HCT116 (cell line): ENCODE measurements at regions not wholly inside any gene's neighbourhood (a gene's known extent, or its start where the extent isn't known, plus 50 kb on each side); places are given as distances from the start of the nearest gene placed in this dataset.

Experiments used
- ATAC-seq: fragments of 200-7000 bp; cut with Tn5 transposase; 2 replicates; pipeline ENCODE4 v1.9.1; 2020; ENCODE audit warnings: mild to moderate bottlenecking, moderate library complexity
- BruUV-seq: library from RNA; stranded (reverse); fragments of 400-500 nt; replicated peaks from 2 replicates; lab custom pipeline; 2021; lab: Mats Ljungman, UMichigan
- CTCF ChIA-PET: fragments of 300-600 bp; sonication (Branson Sonifier 250); formaldehyde crosslinking; loops from one replicate; lab custom pipeline; 2021; ENCODE audit warnings: antibody characterized with exemption; lab: Charles Lee
- POLR2A ChIA-PET: fragments of 300-600, 350-600 bp; sonication (Branson Sonifier 250); formaldehyde crosslinking; loops from one replicate; lab custom pipeline; 2021; ENCODE audit warnings: antibody characterized with exemption; lab: Charles Lee
- RAD21 ChIA-PET, 2 experiments: fragments of 300-600 bp; sonication (Branson Sonifier 250); formaldehyde crosslinking; loops; one replicate each; lab custom pipeline; 2023; ENCODE audit warnings: low total read pairs in 2 of 2; ENCODE audit not compliant: uncharacterized antibody in 2 of 2, unreplicated experiment in 2 of 2, low non-redundant PET in 1 of 2; lab: Charles Lee
- DNase-seq: peaks from one replicate; pipeline ENCODE4 v3.0.0-alpha.2; 2010; ENCODE audit warnings: low read depth, low spot score
- H2AFZ ChIP-seq: fragments of 200-600 bp; shearing (Covaris generic), sonication (generic); 2 replicates; pipeline ENCODE4 v1.6.1; 2017; ENCODE audit warnings: low read depth, mixed run types, mixed read lengths, antibody characterized with exemption, low read length; ENCODE audit not compliant: poor library complexity, severe bottlenecking
- H3K27ac ChIP-seq: 2 replicates; pipeline ENCODE4 v1.5.1; 2012; ENCODE audit warnings: low read depth, low read length
- H3K27me3 ChIP-seq: fragments of 200-600 bp; sonication (generic); 2 replicates; pipeline ENCODE4 v1.6.1; 2016; ENCODE audit warnings: mixed run types, low read length, mixed read lengths; ENCODE audit not compliant: insufficient read depth
- H3K36me3 ChIP-seq, 2 experiments: fragments of 200-500 bp in 1 of 2; fragments of 200-600 bp in 1 of 2; sonication (Bioruptor generic) in 1 of 2; sonication (generic) in 1 of 2; 2 replicates each; pipeline versions ENCODE4 v1.5.1 to v1.6.1; 2014 to 2016; ENCODE audit warnings: low read length in 2 of 2, inconsistent platforms in 1 of 2, mixed read lengths in 1 of 2, mixed run types in 1 of 2; ENCODE audit not compliant: insufficient read depth in 2 of 2, control insufficient read depth in 1 of 2
- H3K4me1 ChIP-seq, 2 experiments: fragments of 200-600 bp in 1 of 2; sonication (generic) in 1 of 2; 2 replicates each; pipeline versions ENCODE4 v1.5.1 to v1.6.1; 2012 to 2017; ENCODE audit warnings: low read length in 2 of 2, inconsistent platforms in 1 of 2, mild to moderate bottlenecking in 1 of 2, mixed read lengths in 1 of 2, mixed run types in 1 of 2, moderate library complexity in 1 of 2; ENCODE audit not compliant: insufficient read depth in 2 of 2, control insufficient read depth in 1 of 2
- H3K4me2 ChIP-seq: fragments of 200-600 bp; sonication (generic); 2 replicates; pipeline ENCODE4 v1.6.1; 2017; ENCODE audit warnings: mixed run types, low read length, mixed read lengths
- H3K4me3 ChIP-seq, 2 experiments: fragments of 200-600 bp in 1 of 2; sonication (generic) in 1 of 2; replicated peaks in 1 of 2; 2 replicates each; pipeline ENCODE4 v1.5.1; 2011 to 2016; ENCODE audit warnings: low read length in 2 of 2, control low read depth in 1 of 2, low read depth in 1 of 2, mild to moderate bottlenecking in 1 of 2, mixed read lengths in 1 of 2, mixed run types in 1 of 2
- H3K79me2 ChIP-seq: fragments of 200-600 bp; sonication (generic); 2 replicates; pipeline ENCODE4 v1.6.1; 2017; ENCODE audit warnings: mild to moderate bottlenecking, mixed run types, low read length, moderate library complexity, mixed read lengths; ENCODE audit not compliant: insufficient read depth
- H3K9ac ChIP-seq: fragments of 200-600 bp; sonication (generic); 2 replicates; pipeline ENCODE4 v1.6.1; 2016; ENCODE audit warnings: low read length, mixed read lengths
- H3K9me2 ChIP-seq: fragments of 200-600 bp; sonication (generic), shearing (Covaris generic); 2 replicates; pipeline ENCODE4 v1.6.1; 2017; ENCODE audit warnings: mixed run types, mild to moderate bottlenecking, moderate library complexity; ENCODE audit not compliant: insufficient read depth
- H3K9me3 ChIP-seq, 2 experiments: fragments of 200-500 bp in 1 of 2; fragments of 200-600 bp in 1 of 2; sonication (Bioruptor generic) in 1 of 2; sonication (generic) in 1 of 2; 2 replicates each; pipeline ENCODE4 v1.6.1; 2014 to 2017; ENCODE audit warnings: low read length in 2 of 2, mixed read lengths in 2 of 2, inconsistent platforms in 1 of 2, low read depth in 1 of 2, mild to moderate bottlenecking in 1 of 2, mixed run types in 1 of 2, moderate library complexity in 1 of 2; ENCODE audit not compliant: control insufficient read depth in 1 of 2, insufficient read depth in 1 of 2
- H4K20me1 ChIP-seq: fragments of 200-600 bp; sonication (generic), shearing (Covaris generic); 2 replicates; pipeline ENCODE4 v1.6.1; 2017; ENCODE audit warnings: mixed run types, mild to moderate bottlenecking, moderate library complexity; ENCODE audit not compliant: insufficient read depth
- CBX3 ChIP-seq: IDR thresholded peaks from 2 replicates; pipeline ENCODE4 v1.6.1; 2012; ENCODE audit warnings: low read depth
- CEBPB ChIP-seq: IDR thresholded peaks from 2 replicates; pipeline ENCODE4 v1.6.1; 2012; ENCODE audit warnings: low read depth
- ELF1 ChIP-seq: IDR thresholded peaks from 2 replicates; pipeline ENCODE4 v1.6.1; 2012; ENCODE audit warnings: low read depth, borderline replicate concordance
- EZH2 ChIP-seq: fragments of 200-600 bp; sonication (generic); IDR thresholded peaks from 2 replicates; pipeline ENCODE4 v1.6.1; 2017; ENCODE audit warnings: antibody characterized with exemption, mixed run types
- EZH2phosphoT487 ChIP-seq: fragments of 200-600 bp; IDR thresholded peaks from 2 replicates; pipeline ENCODE4 v1.6.1; 2018; ENCODE audit warnings: antibody characterized with exemption, borderline replicate concordance
- SRF ChIP-seq: IDR thresholded peaks from 2 replicates; pipeline ENCODE4 v1.6.1; 2012; ENCODE audit warnings: low read depth
- TCF7L2 ChIP-seq: IDR thresholded peaks from 2 replicates; pipeline ENCODE4 v1.7.0; 2011; ENCODE audit warnings: borderline replicate concordance, inconsistent platforms; ENCODE audit not compliant: insufficient read depth, insufficient read length; ENCODE audit errors: extremely low read depth
- YY1 ChIP-seq: IDR thresholded peaks from 2 replicates; pipeline ENCODE4 v1.6.1; 2011; ENCODE audit warnings: low read length, low read depth, moderate library complexity, mild to moderate bottlenecking; ENCODE audit not compliant: insufficient replicate concordance; ENCODE audit errors: extremely low read depth
- ZFX ChIP-seq: fragments of 450-650 bp; IDR thresholded peaks from 2 replicates; pipeline ENCODE4 v1.6.1; 2017
- ZNF274 ChIP-seq: fragments of 200-500 bp; sonication (Bioruptor generic); IDR thresholded peaks from 2 replicates; pipeline ENCODE4 v1.6.1; 2014; ENCODE audit warnings: mild to moderate bottlenecking, low read depth, low read length, inconsistent platforms
- intact Hi-C: fragments of 100-400 bp; cut with micrococcal nuclease; formaldehyde crosslinking; loops from 2 replicates; pipeline ENCODE4 v1.10.0; 2022
- TF ChIP-seq, protein P1 (sequence below), 3 experiments: fragments of 200-600 bp in 1 of 3; sonication (generic) in 1 of 3; IDR thresholded peaks in 2 of 3; conservative IDR thresholded peaks in 1 of 3; 2 replicates each; pipeline ENCODE4 v1.5.1; 2012 to 2017; ENCODE audit warnings: low read depth in 2 of 3, low read length in 2 of 3, antibody characterized with exemption in 1 of 3, borderline replicate concordance in 1 of 3, control low read depth in 1 of 3, mild to moderate bottlenecking in 1 of 3, mixed read lengths in 1 of 3, mixed run types in 1 of 3, moderate library complexity in 1 of 3; ENCODE audit not compliant: insufficient read depth in 1 of 3
- TF ChIP-seq, protein P2 (sequence below): IDR thresholded peaks from 2 replicates; pipeline ENCODE4 v1.6.1; 2012

DNA sequence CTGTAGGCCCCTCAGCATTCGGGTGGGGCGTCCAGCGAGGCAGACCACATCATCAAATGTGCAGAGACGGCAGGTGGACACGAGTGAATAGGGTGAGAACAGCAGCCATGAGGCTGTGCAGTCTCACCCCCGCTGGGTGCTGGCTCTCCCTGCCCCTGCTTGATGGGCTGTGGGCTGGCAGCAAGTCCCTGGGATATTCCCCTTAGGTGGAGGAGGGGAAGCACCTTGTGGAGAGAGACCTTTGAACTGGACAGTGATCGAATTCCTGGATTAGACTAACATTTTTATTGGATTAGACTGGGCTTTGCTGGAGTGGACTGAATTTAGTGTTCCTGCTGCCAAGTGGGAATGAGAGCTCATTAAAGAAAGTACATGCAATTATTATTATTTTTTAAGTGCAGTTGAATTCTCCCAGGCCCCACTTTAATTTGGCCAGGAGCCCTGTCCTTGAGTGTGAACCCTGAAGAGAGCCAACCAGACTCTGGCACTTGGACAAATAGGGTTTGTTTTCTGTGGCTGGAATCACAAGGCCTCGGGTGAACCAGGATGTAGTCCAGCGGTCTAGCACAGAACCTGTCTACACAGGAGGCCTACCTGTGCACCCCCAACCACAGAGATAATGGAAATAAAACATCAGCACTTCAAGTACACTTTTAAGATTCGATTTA is 193.1 kb downstream of the ABHD5 start:
- no peak for DNase-seq
- no peak overlapping the region for H3K4me3 ChIP-seq
- H3K27me3 ChIP-seq = no peaks in the 10 kb centered on the region
- H3K4me2 ChIP-seq = no peak overlapping the region
- H4K20me1 ChIP-seq = no peaks in the 10 kb centered on the region
- no peaks in the 10 kb centered on the region for H3K9me2 ChIP-seq
- TF ChIP-seq EZH2 = no peak
- TF ChIP-seq, protein P1, sequence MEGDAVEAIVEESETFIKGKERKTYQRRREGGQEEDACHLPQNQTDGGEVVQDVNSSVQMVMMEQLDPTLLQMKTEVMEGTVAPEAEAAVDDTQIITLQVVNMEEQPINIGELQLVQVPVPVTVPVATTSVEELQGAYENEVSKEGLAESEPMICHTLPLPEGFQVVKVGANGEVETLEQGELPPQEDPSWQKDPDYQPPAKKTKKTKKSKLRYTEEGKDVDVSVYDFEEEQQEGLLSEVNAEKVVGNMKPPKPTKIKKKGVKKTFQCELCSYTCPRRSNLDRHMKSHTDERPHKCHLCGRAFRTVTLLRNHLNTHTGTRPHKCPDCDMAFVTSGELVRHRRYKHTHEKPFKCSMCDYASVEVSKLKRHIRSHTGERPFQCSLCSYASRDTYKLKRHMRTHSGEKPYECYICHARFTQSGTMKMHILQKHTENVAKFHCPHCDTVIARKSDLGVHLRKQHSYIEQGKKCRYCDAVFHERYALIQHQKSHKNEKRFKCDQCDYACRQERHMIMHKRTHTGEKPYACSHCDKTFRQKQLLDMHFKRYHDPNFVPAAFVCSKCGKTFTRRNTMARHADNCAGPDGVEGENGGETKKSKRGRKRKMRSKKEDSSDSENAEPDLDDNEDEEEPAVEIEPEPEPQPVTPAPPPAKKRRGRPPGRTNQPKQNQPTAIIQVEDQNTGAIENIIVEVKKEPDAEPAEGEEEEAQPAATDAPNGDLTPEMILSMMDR (IDR thresholded peaks at IDR 0.05 in 2 of 3, conservative IDR thresholded peaks at IDR 0.05 in 1 of 3; ENCODE audit: borderline replicate concordance in 1 of 3, insufficient read depth in 1 of 3, low read depth in 2 of 3, low read length in 2 of 3) = no peak
- TF ChIP-seq, all 23 proteins: peak for 0
- Histone ChIP-seq H3K9me3 (no peaks in the 10 kb centered on the region), H3K36me3 (no peaks in the 10 kb centered on the region), H2AFZ (no peak overlapping the region), H3K9ac (no peak overlapping the region), H3K4me1 (peaks cover 2 to 8% of the 10 kb centered on the region in 2 experiments; a peak in 3 of 4 replicates), H3K27ac (no peak overlapping the region), H3K79me2 (no peaks in the 10 kb centered on the region)
- CTCF ChIA-PET = no interaction called here
- RAD21 ChIA-PET = no interaction called here
- intact Hi-C loops = no loop called here
- POLR2A ChIA-PET = no interaction called here
- ATAC-seq = no peak
- BruUV-seq = no TSS peak

DNA sequence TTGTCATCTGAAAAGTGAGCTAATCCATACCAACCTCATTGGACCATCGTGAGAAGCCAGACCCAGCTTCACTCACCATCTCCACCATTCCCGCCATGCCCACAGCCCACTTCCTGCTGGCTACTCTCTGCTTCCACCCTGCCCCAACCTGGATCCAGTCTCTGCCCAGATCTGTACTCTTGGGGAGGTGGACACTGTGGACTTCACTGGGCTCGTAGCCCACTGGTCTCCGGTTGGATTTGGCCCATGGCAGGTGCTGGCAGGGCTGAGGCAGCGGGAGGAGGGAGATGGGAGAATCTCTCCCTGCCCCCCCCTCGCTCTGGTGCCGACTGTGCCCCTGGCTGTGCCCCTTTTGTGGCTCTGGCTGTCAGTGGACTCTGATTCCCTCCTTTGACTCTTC is 193.8 kb downstream of the ABHD5 start:
- DNase-seq (no peak), ATAC-seq (no peak)
- Histone ChIP-seq H3K4me2 (no peak overlapping the region), H3K4me1 (peaks cover 0 to 1% of the 10 kb centered on the region in 2 experiments; a peak in 1 of 4 replicates), H3K4me3 (no peak overlapping the region), H3K79me2 (no peaks in the 10 kb centered on the region), H4K20me1 (no peaks in the 10 kb centered on the region), H3K27ac (no peak overlapping the region), H3K9ac (no peak overlapping the region), H3K27me3 (no peaks in the 10 kb centered on the region), H2AFZ (no peak overlapping the region), H3K36me3 (no peaks in the 10 kb centered on the region), H3K9me2 (no peaks in the 10 kb centered on the region), H3K9me3 (no peaks in the 10 kb centered on the region)
- ChIA-PET CTCF (no interaction called here), POLR2A (no interaction called here), RAD21 (no interaction called here)
- BruUV-seq = no TSS peak
- intact Hi-C loops = no loop called here
- TF ChIP-seq CEBPB = no peak
- no peak for TF ChIP-seq CBX3
- TF ChIP-seq EZH2phosphoT487 = no peak
- TF ChIP-seq SRF = no peak
- TF ChIP-seq TCF7L2 = no peak
- TF ChIP-seq, protein P2, sequence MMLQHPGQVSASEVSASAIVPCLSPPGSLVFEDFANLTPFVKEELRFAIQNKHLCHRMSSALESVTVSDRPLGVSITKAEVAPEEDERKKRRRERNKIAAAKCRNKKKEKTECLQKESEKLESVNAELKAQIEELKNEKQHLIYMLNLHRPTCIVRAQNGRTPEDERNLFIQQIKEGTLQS = no peak
- TF ChIP-seq, protein P1 (IDR thresholded peaks at IDR 0.05 in 2 of 3, conservative IDR thresholded peaks at IDR 0.05 in 1 of 3; ENCODE audit: borderline replicate concordance in 1 of 3, insufficient read depth in 1 of 3, low read depth in 2 of 3, low read length in 2 of 3) = no peak
- no peak for TF ChIP-seq ELF1
- no peak for TF ChIP-seq ZFX
- no peak for TF ChIP-seq ZNF274
- no peak for TF ChIP-seq EZH2
- no peak for TF ChIP-seq YY1
